GM19372 (cell line): ENCODE measurements at regions not wholly inside any gene's neighbourhood (a gene's known extent, or its start where the extent isn't known, plus 50 kb on each side); places are given as distances from the start of the nearest gene placed in this dataset.

Source experiments
- ATAC-seq: cut with Tn5 transposase; IDR thresholded peaks from one replicate; pipeline ENCODE4 v1.9.1; 2021; ENCODE audit warnings: mild to moderate bottlenecking, low read depth, moderate library complexity; ENCODE audit not compliant: unreplicated experiment

DNA sequence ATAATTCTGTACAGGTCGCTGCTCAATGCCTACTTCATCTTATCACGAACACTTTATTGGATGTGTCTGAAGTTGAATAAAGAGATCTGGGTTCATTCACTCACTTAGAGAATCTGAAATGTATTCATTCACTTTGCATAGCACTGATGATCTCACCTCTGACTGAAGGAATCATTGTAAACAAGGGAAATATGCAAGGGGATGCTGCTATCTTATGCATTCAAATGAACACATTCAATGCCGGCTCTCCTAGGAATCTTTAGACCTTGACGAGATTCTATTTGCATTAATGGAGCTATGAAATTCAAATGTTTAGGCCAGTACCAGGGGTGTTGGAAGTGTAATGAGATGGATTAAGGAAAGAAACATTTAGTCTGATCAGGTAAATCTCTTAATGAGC lies 200.6 kb upstream of the COBL start:
- no peak for ATAC-seq

DNA sequence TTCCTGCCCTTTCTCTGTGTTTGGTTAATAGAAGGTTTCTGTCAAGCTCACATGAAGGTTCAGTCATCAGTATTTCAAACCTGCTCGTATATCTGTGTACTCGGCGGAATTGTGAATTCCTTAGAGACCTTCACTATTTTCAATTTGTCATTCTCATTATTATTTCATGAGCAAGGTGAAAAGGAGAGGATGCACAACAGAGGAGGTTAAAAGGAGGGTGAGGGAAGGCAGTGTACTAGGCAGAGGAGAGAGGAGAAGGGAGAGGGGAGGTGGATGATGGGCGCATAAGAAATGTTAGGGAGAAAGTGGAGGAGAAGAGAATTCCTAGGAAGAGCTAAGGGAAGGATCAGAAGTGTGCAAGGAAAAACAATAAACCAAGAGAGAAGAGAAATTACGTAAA lies 185.0 kb upstream of the COBL start:
- ATAC-seq = no peak

DNA sequence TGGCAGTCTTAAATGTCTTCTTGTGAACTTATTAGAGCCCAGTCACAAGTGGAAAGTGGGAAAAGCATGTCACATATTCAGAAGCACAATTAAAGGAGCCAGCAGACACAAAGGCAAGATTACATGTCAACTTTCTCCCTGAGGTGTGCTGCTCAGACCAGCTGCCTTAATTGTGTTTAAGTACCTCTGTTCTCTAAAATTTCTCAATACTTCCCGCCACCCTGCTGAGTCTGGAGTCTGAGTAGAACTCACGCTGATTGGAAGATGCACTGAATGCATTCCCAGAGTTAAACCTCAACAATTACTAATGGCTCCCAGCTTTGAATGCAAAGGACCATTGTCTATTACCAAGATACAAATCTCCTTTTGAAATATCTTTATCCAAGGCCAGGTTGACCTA lies 166.4 kb upstream of the COBL start:
- no peak for ATAC-seq

DNA sequence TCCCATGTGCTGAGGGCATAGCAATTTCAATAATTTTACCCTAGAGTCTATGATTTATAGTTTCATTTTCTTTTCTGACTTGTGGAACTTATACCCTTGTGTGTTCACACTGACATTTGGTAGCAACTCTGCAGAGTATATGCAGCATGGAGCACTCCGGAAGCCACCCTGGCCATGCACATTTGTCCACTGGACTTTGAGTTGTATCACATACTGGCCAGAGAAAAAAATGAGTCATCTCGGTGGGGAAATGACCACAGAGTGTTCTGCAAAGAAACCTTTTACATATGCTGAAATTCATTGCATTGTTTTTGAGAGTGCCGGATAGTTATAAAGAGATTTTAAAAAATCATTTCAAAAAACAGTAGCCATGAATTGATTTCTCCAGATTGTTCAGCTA lies 164.8 kb upstream of the COBL start:
- no peak for ATAC-seq

DNA sequence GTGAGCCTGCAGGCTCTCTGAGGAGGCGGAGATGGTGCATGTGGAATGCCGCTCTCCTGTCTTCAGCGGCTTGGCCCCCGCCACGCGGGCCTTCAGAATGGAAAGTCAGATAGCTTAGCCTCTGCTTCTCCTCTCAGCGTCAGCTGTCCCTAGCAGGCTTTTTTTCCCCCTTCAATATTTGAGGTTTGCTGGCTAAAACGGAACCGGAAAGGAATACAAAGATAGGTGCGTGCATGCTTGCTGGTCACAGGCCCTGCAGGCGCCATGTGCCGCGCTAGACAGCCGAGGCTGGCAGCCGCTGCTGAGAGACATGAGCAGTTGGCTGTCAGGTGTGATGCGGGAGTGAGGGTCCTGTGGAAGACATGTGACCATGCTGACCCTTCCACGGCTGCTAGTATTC lies 161.2 kb upstream of the COBL start:
- no peak for ATAC-seq

DNA sequence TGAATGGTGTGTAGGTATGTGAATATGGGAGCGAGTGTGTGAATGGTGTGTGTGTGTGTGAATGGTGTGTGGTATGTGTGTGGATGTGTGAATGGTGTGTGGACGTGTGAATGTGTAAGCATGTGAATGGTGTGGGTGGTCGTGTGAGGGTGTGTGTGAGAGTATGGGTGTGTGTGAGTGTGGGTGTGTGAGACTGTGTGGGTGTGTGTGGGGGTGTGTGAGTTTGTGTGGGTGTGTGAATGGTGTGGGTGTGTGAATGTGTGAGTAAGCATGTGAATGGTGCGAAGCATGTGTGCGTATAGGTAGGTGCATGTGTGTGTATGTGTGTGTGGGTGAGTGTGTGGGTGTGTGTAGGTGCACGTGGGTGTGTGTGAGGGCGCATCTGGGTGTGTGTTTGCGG lies 160.7 kb upstream of the COBL start:
- no peak for ATAC-seq

DNA sequence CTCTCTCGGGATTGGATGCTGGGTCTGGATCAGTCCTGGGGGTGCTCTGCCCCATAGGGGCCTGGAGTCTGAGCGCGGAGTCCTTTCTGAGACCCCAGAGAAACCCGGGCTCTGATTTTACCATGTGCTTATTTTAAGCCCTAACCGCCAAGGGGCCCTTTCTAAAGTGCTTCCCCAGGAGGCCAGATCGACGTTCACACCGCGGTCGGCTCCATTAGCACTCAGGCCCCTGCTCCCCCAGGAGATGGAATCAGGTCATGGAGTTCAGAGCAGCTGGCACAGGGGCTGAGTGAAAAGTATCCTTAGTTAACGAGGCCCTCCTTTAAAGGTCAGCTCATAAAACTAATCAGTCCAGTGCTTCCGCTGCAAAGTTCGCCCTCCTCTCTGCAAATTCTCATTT lies 159.4 kb upstream of the COBL start:
- no peak for ATAC-seq

DNA sequence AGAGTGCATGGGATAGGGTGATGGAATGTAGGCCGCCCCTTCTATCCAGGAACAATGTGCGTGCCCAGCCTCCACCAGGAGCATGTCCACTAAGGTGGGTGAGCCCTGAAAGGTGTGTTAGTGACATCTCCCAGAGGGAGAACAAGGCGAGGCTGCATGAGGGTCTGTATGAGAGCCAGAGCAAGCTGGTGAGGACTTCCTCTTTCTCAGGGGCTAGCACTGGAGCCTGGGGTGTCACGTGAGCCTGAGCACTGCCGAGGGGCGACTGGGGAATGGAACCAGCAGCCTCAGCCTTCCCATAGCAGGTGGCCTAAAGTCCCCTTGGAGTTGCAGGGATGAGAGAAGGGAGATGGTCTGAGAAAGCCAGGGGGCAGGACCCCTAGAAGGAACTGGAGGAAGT lies 156.3 kb upstream of the COBL start:
- no peak for ATAC-seq

DNA sequence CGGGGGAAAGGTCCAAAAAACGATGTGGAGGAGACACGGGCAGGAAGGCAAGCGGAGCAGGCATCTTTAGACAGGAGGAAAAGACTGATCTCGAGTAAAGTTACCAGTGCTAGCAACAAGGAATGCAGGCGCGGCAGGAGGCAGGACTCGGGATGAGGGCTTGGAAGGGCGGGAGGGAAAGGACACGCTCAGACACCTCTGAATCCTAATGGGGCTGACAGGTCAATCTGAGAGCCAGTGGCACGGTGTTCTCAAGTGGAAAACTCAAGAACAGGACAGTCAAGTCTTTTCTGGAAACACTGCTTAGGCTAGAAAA lies 155.3 kb upstream of the COBL start:
- no peak for ATAC-seq

DNA sequence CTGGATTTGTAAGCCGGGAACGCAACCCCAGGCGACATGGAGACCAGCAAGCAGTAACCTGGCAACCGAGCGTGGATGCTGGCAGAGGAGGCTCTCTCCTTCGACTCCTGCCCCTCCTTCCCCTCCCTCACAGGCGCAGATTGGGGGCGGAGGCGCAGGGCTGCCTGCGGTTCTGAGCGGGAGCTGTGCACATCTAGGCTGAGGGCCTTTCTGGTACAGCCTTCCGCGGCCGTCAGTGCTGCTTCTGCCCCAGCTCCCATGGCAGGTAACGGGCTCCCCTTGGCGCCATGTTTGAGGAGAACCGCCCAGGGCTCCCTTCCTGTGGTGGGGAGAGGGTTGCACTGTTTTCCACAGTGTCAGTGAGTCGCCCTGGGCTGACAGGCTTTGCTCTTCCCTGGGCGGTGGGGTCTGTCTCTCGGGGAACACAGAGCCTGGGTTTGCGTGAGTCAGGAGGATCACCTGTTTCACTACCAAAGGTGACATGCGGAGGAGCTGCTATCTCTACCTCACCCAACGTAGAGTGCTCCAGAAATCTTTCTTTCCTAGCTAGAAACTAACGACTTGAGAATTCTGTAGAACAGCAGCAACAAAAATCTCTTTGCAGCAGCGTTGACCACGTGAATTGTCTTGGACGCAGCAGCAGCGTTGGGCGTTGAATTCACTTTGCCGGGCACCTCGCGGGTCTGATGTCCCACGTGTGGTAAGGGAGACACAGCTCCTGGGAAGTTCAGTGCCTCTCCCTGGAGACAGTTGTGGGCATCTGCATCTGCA lies 154.8 kb upstream of the COBL start:
- no peak for ATAC-seq

DNA sequence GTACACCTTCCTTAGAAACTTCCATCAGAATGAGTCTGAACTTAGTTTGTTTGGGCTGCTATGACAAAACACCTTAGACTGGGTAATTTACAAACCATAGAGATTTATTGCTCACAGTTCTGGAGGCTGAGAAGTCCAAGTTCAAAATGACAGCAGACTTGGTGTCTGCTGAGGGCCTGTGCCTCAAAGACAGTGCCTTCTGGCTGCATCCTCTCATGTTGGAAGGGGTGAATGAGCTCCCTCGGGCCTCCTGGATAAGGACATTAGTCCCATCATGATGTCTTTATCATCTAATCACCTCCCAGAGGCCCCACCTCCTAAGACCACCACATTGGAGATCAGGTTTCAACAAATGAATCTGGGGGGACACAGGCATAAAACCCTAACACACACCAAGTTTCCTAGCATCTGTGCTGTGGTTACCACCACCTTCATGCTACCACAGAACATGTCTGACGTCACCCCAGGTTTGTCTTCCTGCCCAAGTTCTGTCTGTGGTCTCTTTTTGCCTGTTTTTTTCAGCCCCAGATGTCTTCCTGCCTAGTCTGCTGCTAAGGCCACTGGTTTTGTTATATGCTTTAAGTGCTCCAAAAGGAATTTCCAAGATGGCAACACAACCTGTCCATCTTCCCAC lies 150.9 kb upstream of the COBL start:
- no peak for ATAC-seq

DNA sequence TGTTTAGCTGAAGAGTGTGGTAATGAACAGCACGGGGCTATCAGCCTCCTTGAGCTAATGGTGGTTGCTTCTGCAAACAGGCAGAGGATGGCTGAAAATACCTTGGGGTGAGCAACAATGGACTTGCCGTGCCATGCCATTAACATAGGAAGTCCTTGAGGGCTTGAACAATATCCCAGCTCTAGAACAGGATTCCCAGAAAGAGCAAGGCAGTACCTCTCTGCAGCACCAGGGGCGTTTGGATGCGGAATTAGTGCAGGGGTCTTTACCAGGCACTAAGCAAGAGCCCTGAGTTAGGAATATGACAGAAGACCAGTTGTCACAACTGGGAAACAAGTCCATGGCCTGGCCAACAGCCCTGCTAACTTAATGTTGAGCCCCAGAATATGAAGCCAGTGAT lies 143.2 kb upstream of the COBL start:
- ATAC-seq = no peak

DNA sequence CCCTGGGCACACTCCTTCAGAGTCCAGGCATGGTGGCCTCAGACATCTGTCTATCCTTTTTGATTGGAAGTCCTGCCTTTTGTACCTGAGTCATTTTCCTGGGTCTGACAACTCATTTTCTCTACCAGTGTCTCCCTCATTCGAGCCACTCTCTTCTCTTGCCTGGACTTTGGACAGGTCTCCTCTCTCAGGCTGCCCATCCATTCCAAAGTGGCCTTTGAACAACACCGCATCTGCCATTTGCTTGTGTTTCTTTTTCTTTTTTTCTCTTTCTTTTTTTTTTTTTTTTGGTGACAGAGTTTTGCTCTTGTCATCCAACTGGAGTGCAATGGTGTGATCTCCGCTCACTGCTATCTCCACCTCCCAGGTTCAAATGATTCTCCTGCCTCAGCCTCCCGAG lies 142.1 kb upstream of the COBL start:
- ATAC-seq = no peak

DNA sequence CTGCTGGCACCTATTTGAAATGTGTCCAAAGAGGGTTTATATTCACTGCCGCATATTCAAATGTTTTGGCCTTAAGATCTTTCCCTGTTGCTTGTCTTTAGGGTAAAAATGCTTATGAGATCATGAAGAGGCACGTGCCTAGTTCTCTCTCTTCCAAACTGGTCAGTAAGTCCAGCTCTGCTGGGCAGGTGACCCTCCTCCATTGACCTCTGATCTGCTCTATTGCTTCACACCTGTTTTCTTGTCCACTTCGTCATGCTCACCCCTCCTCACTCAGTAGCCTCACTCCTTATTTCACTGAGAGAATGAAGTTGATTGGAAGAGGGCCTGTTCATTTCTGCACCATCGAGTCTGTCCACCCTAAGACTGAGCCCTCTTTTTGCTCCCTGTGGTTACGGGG lies 140.5 kb upstream of the COBL start:
- no peak for ATAC-seq

DNA sequence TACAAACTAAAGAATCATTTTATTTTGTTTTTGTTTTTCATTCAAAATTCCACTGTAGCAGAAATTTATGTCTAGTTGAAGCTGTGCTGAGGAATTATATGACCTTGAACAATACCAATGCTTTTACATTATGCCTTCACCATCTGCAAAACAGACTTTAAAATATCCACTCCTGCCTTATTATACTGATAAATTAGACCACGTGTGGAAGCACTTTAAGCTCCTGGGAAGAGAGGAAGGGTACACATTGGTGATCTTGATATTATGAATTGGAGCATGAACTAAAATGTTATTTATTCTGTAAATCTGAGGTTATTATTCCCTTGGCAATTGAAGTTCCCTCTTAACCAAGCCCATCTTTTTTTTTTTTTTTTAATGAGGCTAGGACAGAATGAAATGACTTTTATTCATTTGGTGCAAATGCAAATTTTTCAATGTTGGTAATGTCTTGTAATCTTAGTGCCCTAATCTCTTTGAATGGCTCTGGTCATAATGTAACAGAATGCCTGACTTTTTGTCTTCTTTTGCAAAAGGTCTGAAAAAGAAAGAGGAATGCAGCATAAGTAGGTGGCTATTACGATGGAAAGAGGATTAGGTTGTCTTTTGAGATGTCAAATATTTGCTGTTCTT lies 139.9 kb upstream of the COBL start:
- ATAC-seq = no peak

DNA sequence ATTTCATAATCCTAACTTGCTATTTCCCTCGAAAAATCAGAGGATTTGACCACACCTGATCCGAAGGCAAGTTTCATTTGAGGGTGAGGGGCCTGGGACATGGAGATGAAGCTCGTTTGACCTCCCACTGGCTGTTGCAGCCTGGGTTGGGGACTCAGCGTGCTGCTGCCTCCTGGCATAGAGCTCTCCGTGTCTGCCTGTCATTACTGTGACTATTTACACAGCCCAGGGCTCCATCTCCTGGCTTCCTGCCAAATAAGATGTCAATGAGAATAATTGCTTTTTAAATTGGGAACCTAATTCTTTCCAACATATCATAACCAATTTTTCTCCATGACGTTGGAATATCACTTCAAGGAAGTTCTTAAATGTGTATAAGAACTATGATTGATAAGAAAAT lies 139.3 kb upstream of the COBL start:
- no peak for ATAC-seq

DNA sequence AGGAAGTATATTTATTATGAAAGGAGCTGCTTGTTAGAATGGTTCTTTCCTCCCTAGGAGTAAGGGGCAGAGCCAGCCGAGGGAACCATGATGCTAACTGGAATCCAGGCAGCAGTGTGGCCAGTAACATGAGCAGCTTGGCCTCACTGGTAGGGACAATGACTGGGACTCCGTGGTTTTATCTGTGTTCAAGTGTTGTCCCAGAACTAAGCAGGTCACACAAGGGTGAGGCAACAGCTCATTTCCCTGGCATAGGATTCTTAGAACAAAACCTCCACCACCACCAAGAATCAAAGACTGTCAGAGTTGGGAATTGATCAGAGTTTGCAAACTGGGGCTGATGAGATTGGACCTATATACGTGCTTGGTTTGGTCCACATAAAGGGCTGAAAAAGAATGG lies 138.9 kb upstream of the COBL start:
- ATAC-seq = no peak

DNA sequence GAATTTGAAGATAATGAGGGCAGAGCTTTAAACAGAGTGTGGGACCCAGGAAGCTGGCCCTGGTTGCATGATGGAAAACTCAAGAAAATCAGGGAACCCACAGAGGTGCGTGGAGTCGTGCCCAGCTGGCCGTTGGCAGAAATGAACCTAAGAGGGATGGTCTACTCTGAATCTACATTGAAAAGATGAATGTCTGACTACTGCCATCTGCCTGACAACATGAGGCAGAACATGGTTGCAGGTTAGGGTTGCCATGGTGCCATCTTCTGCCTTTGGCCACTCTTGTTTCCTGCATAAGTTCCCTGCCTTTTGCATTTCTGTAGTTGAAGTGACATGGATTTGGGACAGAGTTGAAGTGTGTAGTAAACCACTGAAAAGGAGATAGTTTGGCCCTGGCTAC lies 138.5 kb upstream of the COBL start:
- no peak for ATAC-seq

DNA sequence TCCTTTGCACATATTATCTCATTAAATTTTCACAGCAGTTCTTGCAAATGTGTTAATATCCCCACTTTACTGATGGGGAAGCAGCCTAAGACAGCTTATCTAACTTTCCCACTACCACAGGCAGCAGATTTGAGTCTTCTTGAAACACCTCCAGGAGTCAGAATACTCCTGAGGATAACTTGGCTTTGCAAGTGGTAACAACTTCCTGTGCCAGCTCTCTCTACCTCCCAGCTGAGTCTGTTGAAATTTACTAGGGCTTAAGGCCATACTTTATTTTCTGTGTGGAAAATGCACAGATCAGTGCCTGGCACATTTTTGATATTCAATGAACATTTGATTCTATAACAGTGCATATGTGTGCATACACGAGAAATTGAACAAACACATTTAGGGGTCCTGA lies 136.1 kb upstream of the COBL start:
- no peak for ATAC-seq

DNA sequence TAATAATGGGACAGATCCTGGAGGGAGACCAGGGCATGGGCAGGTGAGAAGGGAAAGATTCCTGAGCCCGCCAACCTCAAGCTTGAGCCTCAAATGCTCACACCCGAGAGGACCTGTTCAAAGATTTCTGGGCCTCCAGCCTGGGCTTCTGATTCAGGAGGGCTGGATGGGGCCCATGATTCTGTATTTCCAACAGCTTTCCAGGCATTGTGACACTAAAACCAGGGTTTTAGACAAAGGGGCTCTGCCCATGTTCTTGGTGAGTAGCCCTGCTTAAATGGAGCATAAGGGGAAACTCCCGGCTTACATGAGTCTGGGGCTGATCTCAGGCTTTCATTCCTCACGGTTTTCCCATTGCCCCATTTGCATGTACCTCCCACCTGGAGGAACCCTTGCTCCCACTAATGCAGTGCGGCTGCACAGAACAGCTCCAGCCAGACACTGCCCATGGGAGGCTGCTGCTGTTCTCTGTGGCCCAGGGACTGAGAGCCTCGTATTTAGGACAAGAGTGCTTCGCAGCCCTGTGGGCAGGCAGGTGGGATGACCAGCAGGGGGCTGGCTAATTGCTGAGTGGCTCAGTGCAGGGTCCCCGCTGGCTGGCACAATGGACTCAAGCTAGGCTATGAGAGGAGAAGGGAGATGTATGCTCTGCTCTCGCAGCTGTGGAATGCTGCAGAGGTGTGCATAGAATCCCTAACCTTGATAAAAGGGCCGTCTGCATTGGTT lies 135.3 kb upstream of the COBL start:
- no peak for ATAC-seq

DNA sequence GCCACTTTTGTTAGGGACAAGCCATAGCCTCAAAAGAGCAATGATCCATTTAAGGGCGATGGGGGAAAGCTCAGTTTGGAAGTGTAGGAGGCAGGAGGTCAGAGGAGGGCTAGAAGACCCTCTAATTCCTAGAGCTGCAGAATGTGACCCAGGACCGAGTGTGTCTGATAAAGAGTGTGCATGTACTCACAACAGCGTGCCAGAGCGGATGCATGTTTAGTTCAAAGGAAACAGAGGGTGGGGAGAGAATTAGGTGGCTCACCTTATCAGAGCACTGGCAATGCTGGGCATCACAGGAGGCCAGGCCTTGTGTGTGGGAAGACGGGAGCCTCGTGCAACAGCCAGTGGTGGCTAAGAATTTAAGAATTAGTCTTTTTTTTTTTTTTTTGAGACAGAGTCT lies 133.9 kb upstream of the COBL start:
- no peak for ATAC-seq

DNA sequence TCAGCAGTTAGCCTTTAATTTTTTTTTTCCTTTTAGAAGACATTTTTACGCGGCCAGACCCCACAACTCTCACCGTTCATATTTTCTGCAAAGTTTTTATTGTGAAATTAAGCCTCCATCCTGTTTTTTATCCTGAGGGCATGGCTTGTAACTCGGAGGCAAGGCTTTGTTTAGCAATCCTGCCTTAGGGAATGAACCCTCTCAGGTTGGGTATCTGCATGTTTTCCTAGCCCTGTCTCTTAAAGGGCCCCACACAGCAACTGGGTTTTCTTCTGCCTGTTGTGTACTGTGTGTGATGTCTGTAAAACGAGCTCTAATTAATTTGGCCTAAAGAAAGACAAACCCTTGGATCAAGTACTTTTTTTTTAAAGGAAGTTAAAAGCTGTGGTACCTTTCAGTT lies 130.2 kb upstream of the COBL start:
- ATAC-seq = no peak
